Thyroid gland (tissue), 4 donors: ENCODE measurements at regions not wholly inside any gene's neighbourhood (a gene's known extent, or its start where the extent isn't known, plus 50 kb on each side); places are given as distances from the start of the nearest gene placed in this dataset.

ENCODE experiments used
- DNase-seq, 2 donors: peaks; one replicate each; pipeline ENCODE4 v3.0.0-alpha.2; 2019
- H3K27ac ChIP-seq, 3 donors: fragments of 200-600 bp; sonication (generic); 1 replicate in 2 of 3; 2 replicates in 1 of 3; pipeline ENCODE4 v1.5.1; 2016 to 2019; ENCODE audit warnings: mild to moderate bottlenecking in 1 of 3, moderate library complexity in 1 of 3
- H3K27me3 ChIP-seq: fragments of 200-600 bp; sonication (generic); one replicate; pipeline ENCODE4 v1.5.1; 2019
- H3K36me3 ChIP-seq, 2 donors: fragments of 200-600 bp; sonication (generic); one replicate each; pipeline ENCODE4 v1.5.1; 2016 to 2019
- H3K4me1 ChIP-seq, 2 donors: fragments of 200-600 bp; sonication (generic); one replicate each; pipeline ENCODE4 v1.5.1; 2017 to 2019
- H3K4me3 ChIP-seq, 3 donors: fragments of 200-600 bp; sonication (generic); replicated peaks in 1 of 3; 1 replicate in 2 of 3; 2 replicates in 1 of 3; pipeline ENCODE4 v1.5.1; 2016; ENCODE audit warnings: mild to moderate bottlenecking in 1 of 3
- H3K9me3 ChIP-seq: fragments of 200-600 bp; sonication (generic); one replicate; pipeline ENCODE4 v1.5.1; 2017
- POLR2A ChIP-seq, 2 donors: fragments of 450-650 bp; IDR thresholded peaks; one replicate each; pipeline ENCODE4 v1.6.1; 2017; ENCODE audit warnings: antibody characterized with exemption in 2 of 2, mild to moderate bottlenecking in 2 of 2, moderate library complexity in 1 of 2
- WGBS, 2 donors: methylation state at CpG; one replicate each; pipeline ENCODE4 v1.1.5; 2017; 5-methylcytosine and 5-hydroxymethylcytosine counted together
- intact Hi-C: fragments of 100-400 bp; cut with DNase I; formaldehyde crosslinking; loops from one replicate; pipeline ENCODE4 v1.15.1; 2023
- TF ChIP-seq, protein P1 (sequence below), 6 experiments: fragments of 200-600 bp in 3 of 6; fragments of 450-650 bp in 3 of 6; sonication (generic) in 3 of 6; IDR thresholded peaks; one replicate each; pipeline ENCODE4 v1.5.1; 2016 to 2019; ENCODE audit warnings: antibody characterized with exemption in 6 of 6, mild to moderate bottlenecking in 2 of 6, inconsistent platforms in 1 of 6, moderate library complexity in 1 of 6

DNA sequence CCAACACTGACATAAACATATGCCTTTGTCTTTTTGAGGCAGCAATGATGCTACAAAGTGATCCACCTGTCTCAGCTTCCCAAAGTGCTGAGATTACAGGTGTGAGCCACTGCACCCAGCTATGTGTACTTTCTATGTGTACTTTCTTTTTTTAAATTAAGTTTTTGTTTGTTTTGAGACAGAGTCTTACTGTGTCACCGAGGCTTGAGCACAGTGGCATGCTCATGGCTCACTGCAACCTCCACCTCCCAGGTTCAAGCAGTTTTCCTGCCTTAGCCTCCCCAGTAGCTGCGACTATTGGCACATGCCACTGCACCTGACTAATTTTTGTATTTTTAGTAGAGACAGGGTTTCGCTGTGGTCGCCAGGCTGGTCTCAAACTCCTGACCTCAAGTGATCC is 172.5 kb upstream of the ALG10B start:
- Histone ChIP-seq H3K4me1 (peaks cover 0 to 15% of the 10 kb centered on the region in 2 donors), H3K9me3 (no peaks in the 10 kb centered on the region), H3K27me3 (no peaks in the 10 kb centered on the region), H3K4me3 (no peak overlapping the region), H3K36me3 (no peaks in the 10 kb centered on the region), H3K27ac (no peak overlapping the region)
- WGBS, 2 donors, result 70 to 80% methylated on average over 4 of the region's 4 CpGs
- TF ChIP-seq, protein P1, sequence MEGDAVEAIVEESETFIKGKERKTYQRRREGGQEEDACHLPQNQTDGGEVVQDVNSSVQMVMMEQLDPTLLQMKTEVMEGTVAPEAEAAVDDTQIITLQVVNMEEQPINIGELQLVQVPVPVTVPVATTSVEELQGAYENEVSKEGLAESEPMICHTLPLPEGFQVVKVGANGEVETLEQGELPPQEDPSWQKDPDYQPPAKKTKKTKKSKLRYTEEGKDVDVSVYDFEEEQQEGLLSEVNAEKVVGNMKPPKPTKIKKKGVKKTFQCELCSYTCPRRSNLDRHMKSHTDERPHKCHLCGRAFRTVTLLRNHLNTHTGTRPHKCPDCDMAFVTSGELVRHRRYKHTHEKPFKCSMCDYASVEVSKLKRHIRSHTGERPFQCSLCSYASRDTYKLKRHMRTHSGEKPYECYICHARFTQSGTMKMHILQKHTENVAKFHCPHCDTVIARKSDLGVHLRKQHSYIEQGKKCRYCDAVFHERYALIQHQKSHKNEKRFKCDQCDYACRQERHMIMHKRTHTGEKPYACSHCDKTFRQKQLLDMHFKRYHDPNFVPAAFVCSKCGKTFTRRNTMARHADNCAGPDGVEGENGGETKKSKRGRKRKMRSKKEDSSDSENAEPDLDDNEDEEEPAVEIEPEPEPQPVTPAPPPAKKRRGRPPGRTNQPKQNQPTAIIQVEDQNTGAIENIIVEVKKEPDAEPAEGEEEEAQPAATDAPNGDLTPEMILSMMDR (IDR thresholded peaks at IDR 0.05), result no peak
- no peak for TF ChIP-seq POLR2A (IDR thresholded peaks at IDR 0.05)
- no peak for DNase-seq
- intact Hi-C loops, result no loop called here

DNA sequence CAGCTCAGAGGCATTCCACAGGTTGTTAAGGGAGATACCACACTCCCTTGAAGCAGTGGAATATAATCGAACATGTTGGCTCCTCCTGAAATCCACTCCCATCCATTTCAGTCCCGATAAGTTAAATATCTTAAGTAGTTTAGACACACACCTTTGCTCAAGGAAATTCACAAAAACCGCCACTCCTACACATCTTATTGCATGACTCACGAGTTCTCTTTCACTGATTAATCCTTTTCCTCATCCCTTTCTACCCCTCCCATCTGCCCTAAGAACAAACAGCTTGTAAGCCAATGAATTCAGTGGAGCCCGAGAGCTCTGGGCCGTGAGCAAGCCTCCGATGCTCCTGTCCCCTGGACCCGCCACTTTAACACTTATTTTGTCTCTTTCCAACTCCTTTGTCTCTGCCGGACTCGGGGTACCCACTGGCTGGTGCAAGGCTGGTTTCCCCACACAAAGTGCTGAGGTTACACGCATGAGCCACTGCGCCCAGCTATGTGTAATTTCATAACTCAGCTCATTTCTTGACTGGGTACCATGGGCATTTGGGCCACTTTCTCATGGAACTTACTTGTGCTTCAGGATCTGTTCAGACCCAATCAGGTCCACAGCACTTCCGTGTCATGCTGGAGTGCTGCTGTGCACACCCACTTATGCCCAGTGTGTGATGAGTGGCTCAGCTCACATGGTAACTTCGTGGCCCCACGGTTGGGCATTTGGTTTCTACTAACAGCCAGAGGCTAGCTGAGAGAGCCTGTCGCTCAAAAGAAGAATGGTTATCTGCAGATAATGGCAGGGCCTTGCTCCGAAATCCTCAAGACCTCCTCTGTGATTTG is 171.8 kb upstream of the ALG10B start:
- no peaks in the 10 kb centered on the region for H3K36me3 ChIP-seq
- H3K4me3 ChIP-seq, result no peak overlapping the region
- H3K4me1 ChIP-seq, result peaks cover 0 to 19% of the 10 kb centered on the region in 2 donors
- 84% methylated on average over 15 to 17 of the region's 17 CpGs for WGBS, 2 donors
- intact Hi-C loops, result no loop called here
- H3K9me3 ChIP-seq, result no peaks in the 10 kb centered on the region
- H3K27ac ChIP-seq, result no peak overlapping the region
- TF ChIP-seq, protein P1 (IDR thresholded peaks at IDR 0.05), result no peak
- no peak for TF ChIP-seq POLR2A (IDR thresholded peaks at IDR 0.05)
- H3K27me3 ChIP-seq, result no peaks in the 10 kb centered on the region
- no peak for DNase-seq

DNA sequence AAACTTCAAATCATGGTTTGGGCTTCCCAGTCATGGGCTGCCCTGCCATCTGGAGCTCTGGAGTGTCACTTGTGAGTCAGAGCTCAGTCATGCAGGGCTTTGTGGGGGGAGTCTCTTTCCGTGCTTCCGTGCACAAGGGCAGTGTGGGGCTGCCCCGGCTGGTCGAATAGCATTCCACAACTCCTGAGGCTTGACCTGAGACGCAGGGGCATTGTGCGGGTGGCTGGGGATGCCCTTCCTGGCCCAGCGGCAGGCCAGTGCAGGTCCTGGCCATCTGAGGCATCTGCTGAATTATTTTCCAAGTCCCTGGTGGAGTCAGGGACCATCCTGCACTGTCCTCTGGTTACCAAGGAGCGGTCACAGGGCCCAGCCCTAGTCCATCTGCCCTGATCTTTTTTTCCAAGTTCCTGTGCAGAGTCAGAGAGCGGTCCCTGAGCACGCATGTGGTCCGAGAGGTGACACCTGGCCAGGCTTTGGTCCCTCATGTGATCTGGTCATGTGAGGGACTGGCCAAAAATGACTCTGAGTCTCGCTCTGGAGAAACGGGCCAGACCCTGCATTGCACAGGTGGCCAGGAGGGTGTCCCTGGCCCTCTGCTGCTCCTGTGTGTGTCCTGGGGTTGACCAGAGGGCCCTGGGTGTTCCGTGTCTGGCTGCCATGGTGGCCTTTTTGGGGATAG is 167.0 kb upstream of the ALG10B start:
- TF ChIP-seq, protein P1 (IDR thresholded peaks at IDR 0.05), result no peak
- no peak for TF ChIP-seq POLR2A (IDR thresholded peaks at IDR 0.05)
- peak; percentile 73 to 90 for DNase-seq
- 79 to 82% methylated on average over 9 to 11 of the region's 14 CpGs for WGBS, 2 donors
- H3K27me3 ChIP-seq, result no peaks in the 10 kb centered on the region
- H3K4me1 ChIP-seq, result peaks cover 0 to 21% of the 10 kb centered on the region in 2 donors
- intact Hi-C loops, result no loop called here
- H3K27ac ChIP-seq, result peak overlapping the region in 1 of 3 donors; percentile 68
- H3K9me3 ChIP-seq, result no peaks in the 10 kb centered on the region
- H3K4me3 ChIP-seq, result no peak overlapping the region
- no peaks in the 10 kb centered on the region for H3K36me3 ChIP-seq

DNA sequence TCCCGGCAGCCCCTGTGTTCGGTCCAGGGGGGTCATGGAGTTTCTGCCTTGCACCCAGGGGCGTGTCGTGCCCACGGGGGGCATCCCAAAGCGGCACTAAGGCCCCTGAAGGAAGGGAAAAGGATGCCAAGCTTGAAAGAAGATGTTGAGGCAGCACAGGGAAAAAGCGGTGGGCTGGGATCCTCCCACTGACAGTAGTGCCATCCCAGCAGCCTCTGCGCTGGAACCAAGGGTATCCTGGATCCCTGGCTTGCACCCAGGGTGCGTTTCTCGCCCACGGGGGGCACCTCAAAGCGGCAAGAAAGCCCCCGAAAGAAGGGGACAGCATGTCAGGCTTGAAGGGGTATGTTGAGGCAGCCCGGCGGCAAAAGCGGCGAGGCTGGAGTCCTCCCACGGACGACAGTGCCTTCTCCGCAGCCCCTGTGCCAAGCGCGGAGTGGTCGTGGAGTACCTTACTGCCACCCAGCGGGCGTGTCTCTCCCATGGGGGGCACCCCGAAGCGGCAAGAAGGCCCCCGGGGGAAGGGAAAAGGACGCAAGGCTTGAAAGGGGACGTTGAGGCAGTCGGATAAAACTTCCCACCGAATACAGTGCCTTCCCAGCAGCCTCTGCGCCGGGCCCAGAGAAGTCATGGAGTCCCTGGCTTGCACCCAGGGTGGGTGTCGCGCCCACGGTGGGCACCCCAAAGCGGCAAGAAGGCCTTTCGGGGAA is 164.4 kb upstream of the ALG10B start:
- no peak for DNase-seq
- H3K27me3 ChIP-seq, result no peaks in the 10 kb centered on the region
- H3K4me3 ChIP-seq, result no peak overlapping the region
- TF ChIP-seq, protein P1 (IDR thresholded peaks at IDR 0.05), result no peak
- no peak for TF ChIP-seq POLR2A (IDR thresholded peaks at IDR 0.05)
- intact Hi-C loops, result no loop called here
- H3K9me3 ChIP-seq, result no peaks in the 10 kb centered on the region
- H3K36me3 ChIP-seq, result no peaks in the 10 kb centered on the region
- H3K4me1 ChIP-seq, result peaks cover 0 to 21% of the 10 kb centered on the region in 2 donors
- no peak overlapping the region for H3K27ac ChIP-seq
- WGBS, 2 donors, result 83 to 86% methylated on average over 38 to 39 of the region's 39 CpGs
